Vagina (tissue), 2 donors: ENCODE measurements at regions not wholly inside any gene's neighbourhood (a gene's known extent, or its start where the extent isn't known, plus 50 kb on each side); places are given as distances from the start of the nearest gene placed in this dataset.
A peak's percentile ranks its signal among the peaks of the same experiment; 100 is the strongest.

Experiments
- DNase-seq, 2 donors: peaks; one replicate each; pipeline ENCODE4 v3.0.0-alpha.2; 2017; ENCODE audit errors: extremely low spot score in 2 of 2
- H3K27ac ChIP-seq: fragments of 200-600 bp; sonication (generic); one replicate; pipeline ENCODE4 v1.5.1; 2019
- H3K27me3 ChIP-seq: fragments of 200-600 bp; sonication (generic); one replicate; pipeline ENCODE4 v1.5.1; 2019
- H3K36me3 ChIP-seq, 2 donors: fragments of 200-600 bp; sonication (generic); one replicate each; pipeline ENCODE4 v1.5.1; 2017 to 2019
- H3K4me1 ChIP-seq: fragments of 200-600 bp; sonication (generic); one replicate; pipeline ENCODE4 v1.5.1; 2019
- H3K4me3 ChIP-seq, 2 donors: fragments of 200-600 bp; sonication (generic); 1 replicate in 1 of 2; 2 replicates in 1 of 2; pipeline ENCODE4 v1.5.1; 2016 to 2019
- H3K9me3 ChIP-seq: fragments of 200-600 bp; sonication (generic); one replicate; pipeline ENCODE4 v1.5.1; 2019
- POLR2A ChIP-seq, 2 donors: fragments of 450-650 bp; IDR thresholded peaks; one replicate each; pipeline ENCODE4 v1.6.1; 2017; ENCODE audit warnings: antibody characterized with exemption in 2 of 2, mild to moderate bottlenecking in 2 of 2, moderate library complexity in 2 of 2
- POLR2AphosphoS5 ChIP-seq, 2 donors: sonication (generic); formaldehyde crosslinking; IDR thresholded peaks; one replicate each; pipeline ENCODE4 v1.9.0; 2017; ENCODE audit warnings: antibody characterized with exemption in 2 of 2, mild to moderate bottlenecking in 2 of 2, low read depth in 1 of 2; ENCODE audit not compliant: insufficient read depth in 1 of 2
- intact Hi-C: fragments of 100-400 bp; cut with DNase I; formaldehyde crosslinking; loops from one replicate; pipeline ENCODE4 v1.15.1; 2023
- TF ChIP-seq, protein P1 (sequence below), 3 experiments: fragments of 450-650 bp in 2 of 3; fragments of 200-600 bp in 1 of 3; sonication (generic) in 1 of 3; IDR thresholded peaks; one replicate each; pipeline ENCODE4 v1.5.1; 2017 to 2019; ENCODE audit warnings: antibody characterized with exemption in 3 of 3, mild to moderate bottlenecking in 2 of 3, moderate library complexity in 2 of 3

- Histone ChIP-seq H3K36me3 (no peaks in the 10 kb centered on the region), H3K4me3 (no peak overlapping the region), H3K27me3 (no peaks in the 10 kb centered on the region), H3K9me3 (no peaks in the 10 kb centered on the region), H3K4me1 (peaks cover 55% of the 10 kb centered on the region), H3K27ac (peak overlapping the region; percentile 70)
- DNase-seq, result no peak
- TF ChIP-seq, protein P1, sequence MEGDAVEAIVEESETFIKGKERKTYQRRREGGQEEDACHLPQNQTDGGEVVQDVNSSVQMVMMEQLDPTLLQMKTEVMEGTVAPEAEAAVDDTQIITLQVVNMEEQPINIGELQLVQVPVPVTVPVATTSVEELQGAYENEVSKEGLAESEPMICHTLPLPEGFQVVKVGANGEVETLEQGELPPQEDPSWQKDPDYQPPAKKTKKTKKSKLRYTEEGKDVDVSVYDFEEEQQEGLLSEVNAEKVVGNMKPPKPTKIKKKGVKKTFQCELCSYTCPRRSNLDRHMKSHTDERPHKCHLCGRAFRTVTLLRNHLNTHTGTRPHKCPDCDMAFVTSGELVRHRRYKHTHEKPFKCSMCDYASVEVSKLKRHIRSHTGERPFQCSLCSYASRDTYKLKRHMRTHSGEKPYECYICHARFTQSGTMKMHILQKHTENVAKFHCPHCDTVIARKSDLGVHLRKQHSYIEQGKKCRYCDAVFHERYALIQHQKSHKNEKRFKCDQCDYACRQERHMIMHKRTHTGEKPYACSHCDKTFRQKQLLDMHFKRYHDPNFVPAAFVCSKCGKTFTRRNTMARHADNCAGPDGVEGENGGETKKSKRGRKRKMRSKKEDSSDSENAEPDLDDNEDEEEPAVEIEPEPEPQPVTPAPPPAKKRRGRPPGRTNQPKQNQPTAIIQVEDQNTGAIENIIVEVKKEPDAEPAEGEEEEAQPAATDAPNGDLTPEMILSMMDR (IDR thresholded peaks at IDR 0.05), result no peak
- no peak for TF ChIP-seq POLR2AphosphoS5 (IDR thresholded peaks at IDR 0.05; ENCODE audit: insufficient read depth in 1 of 2, low read depth in 1 of 2)
- TF ChIP-seq POLR2A (IDR thresholded peaks at IDR 0.05), result no peak
- intact Hi-C loops, result loop anchor here (2.0 to 5.0 kb wide), 2 partner anchors 82 to 152 kb away; no protein-coding TSS in a partner anchor
Measured at GRCh38 chr11:130604606-130605005, 156.2 kb downstream of the ADAMTS15 start.

DNA sequence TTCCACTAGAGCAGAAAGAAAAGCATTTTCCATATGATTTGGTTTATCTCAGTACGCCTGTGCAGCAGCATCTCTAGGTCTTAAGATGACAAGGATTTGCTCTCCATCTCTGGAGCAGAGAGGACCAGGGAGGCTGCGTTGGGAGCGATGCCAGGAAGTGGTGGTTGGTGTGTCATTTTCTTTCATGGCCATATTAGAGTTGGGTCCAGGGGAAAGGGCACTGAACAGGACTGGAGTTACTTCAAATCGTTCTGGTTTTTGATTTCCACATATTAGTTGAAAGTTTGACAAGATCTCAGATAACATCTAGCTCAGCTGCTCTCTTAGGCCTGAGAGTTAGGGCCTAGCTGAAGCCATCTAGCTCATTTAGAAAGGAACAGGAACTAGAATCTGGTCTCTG is 157.7 kb downstream of the ADAMTS15 start:
- H3K4me3 ChIP-seq, result no peak overlapping the region
- no peak for TF ChIP-seq POLR2AphosphoS5 (IDR thresholded peaks at IDR 0.05; ENCODE audit: insufficient read depth in 1 of 2, low read depth in 1 of 2)
- TF ChIP-seq POLR2A (IDR thresholded peaks at IDR 0.05), result no peak
- TF ChIP-seq, protein P1 (IDR thresholded peaks at IDR 0.05), result no peak
- H3K27ac ChIP-seq, result peak overlapping the region; percentile 72
- no peaks in the 10 kb centered on the region for H3K9me3 ChIP-seq
- intact Hi-C loops, result loop anchor here (5.0 kb wide), 1 partner anchor 154 kb away; no protein-coding TSS in a partner anchor
- no peaks in the 10 kb centered on the region for H3K27me3 ChIP-seq
- no peaks in the 10 kb centered on the region for H3K36me3 ChIP-seq
- DNase-seq, result no peak
- H3K4me1 ChIP-seq, result peaks cover 55% of the 10 kb centered on the region

DNA sequence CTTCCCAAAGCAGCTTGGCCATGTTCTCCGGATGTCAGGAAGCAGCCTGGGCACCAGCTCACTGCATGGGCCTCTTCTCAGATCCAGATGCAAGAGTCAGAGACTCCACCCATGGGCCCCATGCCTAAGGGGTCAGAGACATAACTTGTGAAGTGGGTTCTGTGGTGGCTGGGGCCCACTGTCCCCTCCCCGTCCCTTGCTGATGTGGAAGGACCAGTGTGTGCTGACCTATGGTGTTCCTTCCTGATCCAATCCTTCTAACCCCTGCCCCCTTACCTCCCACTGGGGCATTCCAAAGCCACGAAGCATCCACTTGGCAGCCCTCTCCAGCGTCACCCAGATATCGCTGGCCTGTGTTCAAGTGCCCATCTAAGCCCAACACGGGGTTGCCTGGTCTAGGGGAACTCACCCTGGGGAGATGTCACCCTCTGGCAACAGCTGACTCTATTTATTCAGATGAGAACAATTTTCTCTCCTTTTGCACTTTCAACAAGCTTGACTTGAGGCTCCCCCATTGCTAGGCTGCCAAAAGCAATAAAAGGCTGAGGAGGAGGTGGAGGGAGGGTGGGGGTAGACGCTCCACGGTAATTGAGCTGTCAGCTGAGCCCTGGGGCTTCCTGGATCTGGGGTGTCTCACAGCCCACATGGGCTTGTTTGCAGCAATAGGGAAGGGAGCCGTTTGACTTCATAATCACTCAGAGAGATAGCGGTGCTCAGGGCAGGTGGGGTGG is 158.5 kb downstream of the ADAMTS15 start:
- no peaks in the 10 kb centered on the region for H3K36me3 ChIP-seq
- H3K4me3 ChIP-seq, result no peak overlapping the region
- no peaks in the 10 kb centered on the region for H3K27me3 ChIP-seq
- no peaks in the 10 kb centered on the region for H3K9me3 ChIP-seq
- DNase-seq, result peak in 1 of 2 donors; percentile 79
- H3K27ac ChIP-seq, result peak overlapping the region; percentile 72
- TF ChIP-seq POLR2A (IDR thresholded peaks at IDR 0.05) (no peak), POLR2AphosphoS5 (IDR thresholded peaks at IDR 0.05; ENCODE audit: insufficient read depth in 1 of 2, low read depth in 1 of 2) (peak in 1 of 2 donors; percentile 61)
- TF ChIP-seq, protein P1 (IDR thresholded peaks at IDR 0.05), result no peak
- H3K4me1 ChIP-seq, result peaks cover 52% of the 10 kb centered on the region
- intact Hi-C loops, result loop anchor here (5.0 kb wide), 1 partner anchor 155 kb away; no protein-coding TSS in a partner anchor

DNA sequence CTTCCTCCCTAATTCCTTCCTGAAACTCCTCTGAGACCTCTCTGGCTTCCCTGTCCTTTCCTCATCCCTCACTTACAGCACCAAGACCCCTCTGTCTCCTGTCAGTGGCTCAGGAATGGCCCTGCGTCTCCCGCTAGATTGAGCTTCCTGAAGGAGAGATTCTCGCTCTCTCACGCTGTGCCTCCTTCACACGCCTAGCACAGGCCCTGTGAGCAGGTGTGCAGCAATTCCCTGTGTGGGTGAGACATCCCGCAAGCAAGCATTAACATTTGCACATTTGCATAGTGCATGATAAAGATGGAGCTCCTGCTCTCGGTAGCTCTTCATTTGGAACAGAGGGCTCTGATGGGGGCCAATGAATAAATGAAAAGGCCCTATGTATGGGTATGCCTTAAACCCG is 159.8 kb downstream of the ADAMTS15 start:
- intact Hi-C loops, result loop anchor here (5.0 kb wide), 1 partner anchor 156 kb away; no protein-coding TSS in a partner anchor
- no peak for DNase-seq
- H3K4me1 ChIP-seq, result peaks cover 54% of the 10 kb centered on the region
- H3K9me3 ChIP-seq, result no peaks in the 10 kb centered on the region
- no peaks in the 10 kb centered on the region for H3K27me3 ChIP-seq
- no peak overlapping the region for H3K4me3 ChIP-seq
- TF ChIP-seq, protein P1 (IDR thresholded peaks at IDR 0.05), result no peak
- TF ChIP-seq POLR2A (IDR thresholded peaks at IDR 0.05), result no peak
- no peak for TF ChIP-seq POLR2AphosphoS5 (IDR thresholded peaks at IDR 0.05; ENCODE audit: insufficient read depth in 1 of 2, low read depth in 1 of 2)
- H3K27ac ChIP-seq, result peak overlapping the region; percentile 72
- H3K36me3 ChIP-seq, result no peaks in the 10 kb centered on the region
